Spinal cord (tissue), 9 donors: ENCODE measurements at regions not wholly inside any gene's neighbourhood (a gene's known extent, or its start where the extent isn't known, plus 50 kb on each side); places are given as distances from the start of the nearest gene placed in this dataset.

Experiments
- DNase-seq, 6 donors: peaks; one replicate each; pipeline versions ENCODE4 v3.0.0 to v3.0.0-alpha.2; 2013 to 2015; ENCODE audit warnings: low spot score in 6 of 6, low read depth in 4 of 6
- H3K27ac ChIP-seq: one replicate; pipeline ENCODE4 v1.5.1; 2013; ENCODE audit warnings: low read depth, low read length, control low read depth
- H3K27me3 ChIP-seq: one replicate; pipeline ENCODE4 v1.6.1; 2013; ENCODE audit warnings: low read length; ENCODE audit not compliant: control insufficient read depth, insufficient read depth
- H3K36me3 ChIP-seq: one replicate; pipeline ENCODE4 v1.6.1; 2013; ENCODE audit warnings: low read length; ENCODE audit not compliant: control insufficient read depth, insufficient read depth
- H3K4me1 ChIP-seq: one replicate; pipeline ENCODE4 v1.6.1; 2013; ENCODE audit warnings: low read length; ENCODE audit not compliant: control insufficient read depth, insufficient read depth
- H3K4me3 ChIP-seq: one replicate; pipeline ENCODE4 v1.5.1; 2013; ENCODE audit warnings: low read depth, low read length, control low read depth
- H3K9me3 ChIP-seq: one replicate; pipeline ENCODE4 v1.6.1; 2013; ENCODE audit warnings: low read length; ENCODE audit not compliant: control insufficient read depth, insufficient read depth
- WGBS: methylation state at CpG from one replicate; pipeline ENCODE4 v1.1.5; 2013; ENCODE audit warnings: missing lambda C conversion rate; ENCODE audit not compliant: insufficient coverage; 5-methylcytosine and 5-hydroxymethylcytosine counted together
- donor health status: healthy.

DNA sequence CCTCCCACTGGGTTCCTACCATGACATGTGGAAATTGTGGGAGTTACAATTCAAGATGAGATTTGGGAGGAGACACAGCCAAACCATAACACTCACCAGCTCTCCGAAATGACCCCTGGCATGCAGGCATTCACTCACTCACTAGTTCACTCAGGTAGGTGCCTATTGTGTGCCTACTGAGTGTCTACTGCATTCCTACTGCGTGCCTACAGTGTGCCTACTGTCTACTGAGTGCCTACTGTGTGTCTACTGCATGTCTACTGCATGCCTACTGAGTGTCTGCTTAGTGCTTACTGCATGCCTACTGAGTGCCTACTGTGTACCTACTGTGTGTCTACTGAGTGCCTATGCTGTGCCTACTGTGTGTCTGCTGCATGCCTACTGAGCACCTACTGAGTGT is 71.7 kb upstream of the FZD10 start:
- Histone ChIP-seq H3K27ac (no peak overlapping the region), H3K36me3 (no peaks in the 10 kb centered on the region)

DNA sequence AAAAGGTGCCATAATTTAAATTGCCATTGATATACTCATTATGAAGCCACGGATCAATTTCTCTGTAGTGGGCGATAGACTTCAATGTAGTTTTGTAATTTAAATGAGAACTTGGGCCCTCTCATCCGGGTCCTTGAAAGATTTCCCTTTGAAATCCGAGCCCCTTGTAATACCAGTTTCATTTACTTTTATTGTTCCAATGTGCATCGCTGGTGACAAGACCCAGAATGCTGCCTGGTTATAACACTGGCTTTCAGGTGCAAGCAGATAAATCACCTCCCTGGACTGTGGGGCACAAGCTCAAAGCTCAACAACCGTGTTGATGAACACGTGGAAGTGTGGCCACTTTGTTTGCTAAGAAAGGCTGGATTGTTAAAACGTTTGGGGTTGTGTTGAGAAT is 68.9 kb upstream of the FZD10 start:
- Histone ChIP-seq H3K9me3 (no peaks in the 10 kb centered on the region), H3K4me3 (no peak overlapping the region), H3K27me3 (no peaks in the 10 kb centered on the region), H3K36me3 (no peaks in the 10 kb centered on the region), H3K27ac (no peak overlapping the region), H3K4me1 (peaks cover 3% of the 10 kb centered on the region)
- no peak for DNase-seq
- WGBS: 50% methylated on average over 2 of the region's 8 CpGs

More for the DNA sequence above, 71.7 kb upstream of the FZD10 start:
- H3K4me1 ChIP-seq: peaks cover 19% of the 10 kb centered on the region
- no peak for DNase-seq
- H3K4me3 ChIP-seq: no peak overlapping the region
- H3K9me3 ChIP-seq: no peaks in the 10 kb centered on the region
- H3K27me3 ChIP-seq: no peaks in the 10 kb centered on the region
- 100% methylated on average over 1 of the region's 2 CpGs for WGBS

DNA sequence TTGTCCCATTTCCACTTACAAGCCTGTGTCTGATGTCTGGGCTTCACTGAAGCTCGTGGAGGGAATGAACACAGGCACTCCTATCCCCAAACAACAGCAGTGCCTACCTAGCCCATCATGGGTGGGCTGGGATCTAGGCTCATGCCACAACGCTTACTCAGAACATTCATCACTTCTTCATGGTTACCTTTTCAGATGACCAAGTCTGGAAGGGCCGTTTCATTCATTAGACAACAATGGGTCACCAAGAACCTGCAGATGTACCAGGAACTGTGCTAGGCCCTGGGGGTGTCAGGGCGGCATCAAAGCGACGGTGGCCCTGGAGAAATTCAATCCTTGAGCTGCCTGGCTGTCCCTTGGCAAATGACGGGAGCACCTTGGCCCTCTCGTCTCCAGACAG is 64.9 kb upstream of the FZD10 start:
- WGBS: 91% methylated on average over 8 of the region's 8 CpGs
- no peaks in the 10 kb centered on the region for H3K36me3 ChIP-seq
- peaks cover 5% of the 10 kb centered on the region for H3K4me1 ChIP-seq
- H3K27ac ChIP-seq: no peak overlapping the region
- no peaks in the 10 kb centered on the region for H3K9me3 ChIP-seq
- no peak for DNase-seq
- H3K4me3 ChIP-seq: no peak overlapping the region
- H3K27me3 ChIP-seq: no peaks in the 10 kb centered on the region

DNA sequence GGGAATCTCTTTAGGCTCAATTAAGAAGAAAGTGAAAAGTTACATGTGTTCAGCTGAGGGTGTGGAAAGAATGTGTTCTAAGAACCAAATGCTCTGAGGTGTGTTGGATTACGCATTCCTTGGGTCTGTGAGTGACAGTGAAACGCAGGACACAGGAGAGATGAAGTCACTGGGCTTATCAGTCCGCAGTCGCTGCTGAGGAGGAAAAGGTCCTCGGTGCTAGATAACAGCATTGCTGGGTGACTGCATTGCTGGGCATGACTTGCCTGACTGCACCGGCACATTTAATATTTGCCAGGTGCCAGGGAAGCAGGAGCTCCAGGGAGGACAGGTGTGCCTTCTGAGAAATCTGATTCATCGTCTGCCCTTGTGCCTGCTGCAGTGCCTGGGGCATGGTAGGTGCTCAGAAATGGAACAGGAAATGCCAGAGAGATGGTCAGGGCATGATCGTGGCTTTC is 64.4 kb upstream of the FZD10 start:
- H3K9me3 ChIP-seq: no peaks in the 10 kb centered on the region
- H3K4me1 ChIP-seq: peaks cover 5% of the 10 kb centered on the region
- WGBS: 87% methylated on average over 8 of the region's 8 CpGs
- H3K36me3 ChIP-seq: no peaks in the 10 kb centered on the region
- no peak for DNase-seq
- no peak overlapping the region for H3K27ac ChIP-seq
- H3K27me3 ChIP-seq: no peaks in the 10 kb centered on the region
- no peak overlapping the region for H3K4me3 ChIP-seq

DNA sequence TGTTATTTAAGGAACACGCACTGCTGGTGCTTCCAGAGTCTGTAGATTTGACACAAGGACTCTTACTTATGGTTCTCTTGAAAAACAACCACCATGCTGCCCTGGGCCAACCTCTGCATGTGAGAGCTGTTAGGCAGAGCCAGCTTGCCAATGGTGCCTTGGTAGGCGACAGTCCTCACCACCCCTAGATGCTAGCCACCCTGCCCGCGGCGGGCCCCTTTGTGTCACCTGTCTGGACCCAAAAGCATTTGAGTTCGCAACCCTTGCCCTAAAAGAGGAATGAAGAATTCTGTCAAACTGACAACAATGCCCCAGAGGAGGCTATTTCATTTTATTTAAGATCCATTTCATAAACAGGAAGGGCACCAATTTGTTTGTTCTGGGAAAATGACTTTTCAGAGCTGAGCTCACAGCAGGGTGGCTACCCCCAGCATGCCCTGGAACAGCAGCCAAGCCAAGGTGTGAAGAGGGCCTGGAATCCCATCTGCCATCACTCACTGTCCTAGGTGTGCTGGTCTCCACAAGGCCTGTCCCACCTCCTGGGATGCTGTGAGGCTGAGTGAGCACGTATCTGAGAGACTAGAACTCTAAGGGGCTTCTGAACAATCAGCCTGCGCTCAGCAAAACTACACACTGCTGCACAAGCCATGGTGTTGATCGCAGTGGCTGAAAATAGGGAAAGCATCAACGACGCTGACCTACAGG is 63.8 kb upstream of the FZD10 start:
- no peak for DNase-seq
- H3K4me1 ChIP-seq: peaks cover 5% of the 10 kb centered on the region
- no peaks in the 10 kb centered on the region for H3K9me3 ChIP-seq
- no peaks in the 10 kb centered on the region for H3K27me3 ChIP-seq
- no peak overlapping the region for H3K27ac ChIP-seq
- no peak overlapping the region for H3K4me3 ChIP-seq
- WGBS: 77% methylated on average over 7 of the region's 11 CpGs
- no peaks in the 10 kb centered on the region for H3K36me3 ChIP-seq

DNA sequence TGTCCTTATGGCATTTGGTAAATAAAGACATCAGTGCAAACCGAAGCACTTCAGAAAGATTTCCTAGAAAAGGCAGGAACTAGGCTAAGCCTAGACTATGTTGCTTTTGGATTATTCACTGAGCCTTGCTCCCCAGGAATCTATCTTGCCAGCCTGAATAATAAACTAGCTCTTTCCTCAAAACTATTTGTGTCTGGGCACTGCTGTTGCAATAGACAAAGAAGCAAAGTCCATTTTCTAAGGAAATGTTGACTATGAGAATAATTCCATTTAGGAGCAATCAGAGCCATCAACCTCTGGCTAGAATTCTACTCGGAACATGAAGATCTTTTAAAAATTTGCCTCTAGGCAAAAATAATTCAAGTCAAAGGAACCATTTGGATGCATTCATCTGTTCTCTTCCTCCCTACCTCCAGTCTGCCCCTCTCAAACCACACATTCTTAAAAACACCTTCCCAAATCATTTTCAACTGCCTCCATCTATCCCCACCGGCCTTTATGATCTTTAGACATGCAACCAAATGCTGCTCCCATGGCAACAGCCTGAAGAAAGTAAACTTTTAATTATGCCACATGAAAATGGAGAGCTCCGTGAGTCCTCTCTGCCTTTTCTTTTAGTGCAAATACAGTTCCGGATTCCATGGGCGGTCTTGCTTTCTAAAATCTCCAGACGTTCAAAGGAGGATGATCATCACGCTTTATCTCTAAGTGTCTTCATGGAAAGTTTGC is 61.5 kb upstream of the FZD10 start:
- Histone ChIP-seq H3K4me1 (peaks cover 21% of the 10 kb centered on the region), H3K4me3 (no peak overlapping the region), H3K27ac (no peak overlapping the region), H3K27me3 (peaks cover 3% of the 10 kb centered on the region), H3K9me3 (no peaks in the 10 kb centered on the region), H3K36me3 (no peaks in the 10 kb centered on the region)
- peak in 1 of 6 donors; percentile 39 for DNase-seq
- 50% methylated on average over 4 of the region's 8 CpGs for WGBS

DNA sequence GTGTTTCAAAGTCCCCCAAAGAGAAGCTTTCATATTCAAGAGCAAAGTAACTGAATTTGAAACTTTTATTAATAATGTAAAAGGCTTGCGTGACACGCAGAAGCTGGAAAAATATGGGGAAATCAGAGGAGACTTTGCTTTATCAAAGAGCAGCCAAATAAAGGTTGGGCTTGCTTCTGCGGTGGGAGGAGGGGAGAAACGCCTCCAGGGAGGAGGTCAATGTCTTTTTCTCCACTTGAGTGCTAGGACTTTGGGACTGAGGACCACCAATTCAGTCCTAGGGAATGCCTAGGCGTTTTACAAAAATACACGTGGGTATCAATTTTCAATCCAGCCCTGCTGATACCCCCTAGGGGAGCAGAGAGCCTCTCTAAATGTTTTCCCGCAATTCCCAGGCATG is 60.9 kb upstream of the FZD10 start:
- 31% methylated on average over 6 of the region's 7 CpGs for WGBS
- Histone ChIP-seq H3K27me3 (peaks cover 3% of the 10 kb centered on the region), H3K4me1 (peaks cover 22% of the 10 kb centered on the region), H3K36me3 (no peaks in the 10 kb centered on the region), H3K9me3 (no peaks in the 10 kb centered on the region), H3K4me3 (no peak overlapping the region), H3K27ac (no peak overlapping the region)
- DNase-seq: no peak

DNA sequence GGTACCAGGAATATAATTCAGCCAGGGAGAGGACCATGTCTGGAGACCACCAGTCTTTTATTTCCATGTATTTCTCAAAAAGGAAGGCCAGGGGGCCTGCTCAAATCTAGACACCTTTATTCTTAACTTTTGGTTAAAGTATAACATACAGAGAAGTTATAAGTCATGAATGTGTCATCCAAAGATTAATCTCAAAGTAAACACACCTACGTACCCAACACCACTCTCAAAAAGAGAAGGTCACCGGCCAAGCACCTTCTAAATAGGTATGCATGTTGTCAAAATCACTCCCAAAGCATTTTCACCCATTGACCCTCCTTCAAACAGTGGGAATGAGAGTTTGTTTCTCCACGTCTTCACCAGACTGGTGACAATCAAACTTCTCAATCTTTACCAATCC is 60.0 kb upstream of the FZD10 start:
- WGBS: no CpG with 5 or more reads among the region's 3 CpGs
- no peak overlapping the region for H3K4me3 ChIP-seq
- no peaks in the 10 kb centered on the region for H3K36me3 ChIP-seq
- H3K9me3 ChIP-seq: no peaks in the 10 kb centered on the region
- no peak for DNase-seq
- H3K27me3 ChIP-seq: peaks cover 3% of the 10 kb centered on the region
- no peak overlapping the region for H3K27ac ChIP-seq
- H3K4me1 ChIP-seq: peaks cover 22% of the 10 kb centered on the region

DNA sequence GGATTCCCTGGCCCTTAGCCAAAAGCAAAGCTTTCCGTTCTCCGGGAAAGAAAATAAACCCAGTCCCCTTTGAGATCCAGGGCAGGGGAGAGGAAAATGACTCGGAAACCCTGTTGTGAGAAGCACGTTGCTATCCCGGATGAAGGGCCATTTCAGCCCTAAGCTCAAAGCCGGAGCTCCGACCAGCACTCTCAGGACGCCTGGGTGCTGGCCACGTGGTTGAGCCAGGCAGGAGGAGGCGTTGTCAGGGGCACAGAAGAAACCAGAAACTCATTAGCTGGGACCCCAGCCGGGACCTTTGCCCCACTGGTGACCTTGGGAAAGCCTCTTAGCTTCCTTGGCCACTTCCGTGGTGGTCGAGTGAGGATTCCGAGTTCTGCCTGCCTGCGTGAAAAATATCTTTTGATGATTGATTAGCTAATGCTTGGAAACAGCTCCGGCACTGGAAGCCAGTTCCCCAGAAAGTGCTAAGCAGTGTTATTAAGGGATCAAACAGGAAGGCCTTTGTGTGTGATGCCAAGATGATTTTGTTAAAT is 57.6 kb upstream of the FZD10 start:
- H3K4me3 ChIP-seq: no peak overlapping the region
- H3K27me3 ChIP-seq: peaks cover 3% of the 10 kb centered on the region
- peak overlapping the region; percentile 73 for H3K27ac ChIP-seq
- WGBS: 3% methylated on average over 15 of the region's 16 CpGs
- DNase-seq: peak in 2 of 6 donors; percentile 55 to 58
- H3K9me3 ChIP-seq: no peaks in the 10 kb centered on the region
- H3K4me1 ChIP-seq: peaks cover 17% of the 10 kb centered on the region
- no peaks in the 10 kb centered on the region for H3K36me3 ChIP-seq
